ENCODE measurements at regions not wholly inside any gene's neighbourhood (a gene's known extent, or its start where the extent isn't known, plus 50 kb on each side); places are given as distances from the start of the nearest gene placed in this dataset.

DNA sequence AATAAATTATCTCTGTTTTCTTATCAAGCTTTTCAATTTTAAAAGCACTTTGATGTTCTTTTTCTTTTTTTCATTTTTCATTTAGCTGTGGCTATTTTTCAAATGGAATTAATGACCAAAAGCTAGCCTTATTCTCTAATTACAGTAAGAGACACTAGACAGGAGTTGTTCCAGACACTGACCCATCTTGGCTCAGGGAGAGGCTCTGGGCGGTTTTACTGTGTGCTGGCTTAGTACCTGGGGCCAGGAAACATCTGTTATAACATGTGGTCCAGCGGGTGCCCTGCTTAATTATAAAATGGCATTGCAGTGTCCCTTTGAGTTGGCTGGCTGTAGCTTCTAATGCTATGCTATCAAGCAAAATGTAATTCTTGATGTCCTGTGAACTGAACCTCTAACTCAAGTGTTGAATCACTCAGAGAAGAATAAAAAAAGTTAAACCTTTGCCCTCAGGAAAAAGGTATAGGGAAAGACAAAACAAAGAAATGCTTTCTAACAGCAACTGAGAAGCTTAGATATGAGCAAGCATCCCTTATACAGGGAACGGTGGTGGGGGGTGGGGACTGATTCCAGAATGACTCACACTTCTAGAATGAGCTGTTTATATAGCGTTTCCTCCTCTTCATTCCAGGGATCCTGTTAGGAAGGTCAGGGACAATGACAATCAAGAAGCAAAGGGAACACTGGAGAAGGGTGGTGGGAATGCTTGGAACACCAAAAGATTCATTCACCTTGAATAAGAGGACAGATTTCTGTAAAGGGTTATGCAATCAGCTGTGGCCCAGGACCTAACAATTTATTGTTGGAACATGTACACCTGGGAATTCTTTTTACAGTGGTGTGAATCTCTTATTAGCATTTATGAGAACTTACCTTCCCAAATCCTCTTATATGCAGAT, 58.7 kb upstream of the NFIB start:
- TF ChIP-seq, protein P1, sequence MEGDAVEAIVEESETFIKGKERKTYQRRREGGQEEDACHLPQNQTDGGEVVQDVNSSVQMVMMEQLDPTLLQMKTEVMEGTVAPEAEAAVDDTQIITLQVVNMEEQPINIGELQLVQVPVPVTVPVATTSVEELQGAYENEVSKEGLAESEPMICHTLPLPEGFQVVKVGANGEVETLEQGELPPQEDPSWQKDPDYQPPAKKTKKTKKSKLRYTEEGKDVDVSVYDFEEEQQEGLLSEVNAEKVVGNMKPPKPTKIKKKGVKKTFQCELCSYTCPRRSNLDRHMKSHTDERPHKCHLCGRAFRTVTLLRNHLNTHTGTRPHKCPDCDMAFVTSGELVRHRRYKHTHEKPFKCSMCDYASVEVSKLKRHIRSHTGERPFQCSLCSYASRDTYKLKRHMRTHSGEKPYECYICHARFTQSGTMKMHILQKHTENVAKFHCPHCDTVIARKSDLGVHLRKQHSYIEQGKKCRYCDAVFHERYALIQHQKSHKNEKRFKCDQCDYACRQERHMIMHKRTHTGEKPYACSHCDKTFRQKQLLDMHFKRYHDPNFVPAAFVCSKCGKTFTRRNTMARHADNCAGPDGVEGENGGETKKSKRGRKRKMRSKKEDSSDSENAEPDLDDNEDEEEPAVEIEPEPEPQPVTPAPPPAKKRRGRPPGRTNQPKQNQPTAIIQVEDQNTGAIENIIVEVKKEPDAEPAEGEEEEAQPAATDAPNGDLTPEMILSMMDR (IDR thresholded peaks at IDR 0.05) = no peak
- TF ChIP-seq POLR2A (IDR thresholded peaks at IDR 0.05) = no peak
